Endothelial cell of umbilical vein (primary cell): ENCODE measurements at regions not wholly inside any gene's neighbourhood (a gene's known extent, or its start where the extent isn't known, plus 50 kb on each side); places are given as distances from the start of the nearest gene placed in this dataset.

Experiments
- BruUV-seq: library from RNA; stranded (reverse); fragments of 400-500 nt; replicated peaks from 2 replicates; lab custom pipeline; 2021; lab: Mats Ljungman, UMichigan
- CTCF ChIA-PET: fragments of 300-600, 350-600 bp; sonication (Branson Sonifier 250); formaldehyde crosslinking; loops from one replicate; lab custom pipeline; 2021; ENCODE audit warnings: antibody characterized with exemption, inconsistent platforms; lab: Charles Lee
- POLR2A ChIA-PET: fragments of 300-600, 350-600 bp; sonication (Branson Sonifier 250); formaldehyde crosslinking; loops from one replicate; lab custom pipeline; 2021; ENCODE audit warnings: antibody characterized with exemption, inconsistent platforms; lab: Charles Lee
- DNase-seq: peaks from one replicate; pipeline ENCODE4 v3.0.0-alpha.2; 2011; ENCODE audit warnings: low read depth, low spot score
- FAIRE-seq: peaks from 2 replicates; lab custom pipeline; 2011; peaks lifted over from hg19 to GRCh38; lab: Jason Lieb, UNC
- H2AFZ ChIP-seq: 2 replicates; pipeline ENCODE4 v1.6.0; 2012; ENCODE audit warnings: low read depth, low read length, control low read depth, inconsistent platforms
- H3K27ac ChIP-seq: 2 replicates; pipeline ENCODE4 v1.5.1; 2011; ENCODE audit warnings: low read depth, mild to moderate bottlenecking, control low read depth, low read length, moderate library complexity; ENCODE audit not compliant: insufficient read depth
- H3K27me3 ChIP-seq, 2 experiments: 2 replicates each; pipeline versions ENCODE4 v1.6.0 to v1.6.1; 2011; ENCODE audit warnings: low read length in 2 of 2, mixed read lengths in 1 of 2; ENCODE audit not compliant: control insufficient read depth in 2 of 2, insufficient read depth in 2 of 2
- H3K36me3 ChIP-seq, 2 experiments: 2 replicates in 1 of 2; 3 replicates in 1 of 2; pipeline ENCODE4 v1.5.1; 2011; ENCODE audit warnings: low read length in 2 of 2, mild to moderate bottlenecking in 1 of 2, moderate library complexity in 1 of 2; ENCODE audit not compliant: control insufficient read depth in 2 of 2, insufficient read depth in 2 of 2; ENCODE audit errors: extremely low read depth in 1 of 2
- H3K4me1 ChIP-seq: 3 replicates; pipeline ENCODE4 v1.5.1; 2011; ENCODE audit warnings: mild to moderate bottlenecking, low read length; ENCODE audit not compliant: control insufficient read depth, insufficient read depth; ENCODE audit errors: extremely low read depth
- H3K4me2 ChIP-seq: 2 replicates; pipeline ENCODE4 v1.6.1; 2011; ENCODE audit warnings: low read length, control low read depth, mixed read lengths; ENCODE audit not compliant: insufficient read depth
- H3K4me3 ChIP-seq, 3 experiments: fragments of 200-600 bp in 1 of 3; sonication (generic), shearing (Covaris generic) in 1 of 3; replicated peaks in 1 of 3; 2 replicates each; pipeline ENCODE4 v1.5.1; 2011 to 2016; ENCODE audit warnings: control low read depth in 3 of 3, low read length in 3 of 3, mild to moderate bottlenecking in 2 of 3, inconsistent platforms in 1 of 3, low read depth in 1 of 3, moderate library complexity in 1 of 3; ENCODE audit not compliant: insufficient read depth in 1 of 3
- H3K79me2 ChIP-seq: 2 replicates; pipeline ENCODE4 v1.6.0; 2012; ENCODE audit warnings: low read length, inconsistent platforms; ENCODE audit not compliant: control insufficient read depth, insufficient read depth
- H3K9ac ChIP-seq: replicated peaks from 2 replicates; pipeline ENCODE3; 2011; ENCODE audit warnings: low read length, control low read depth; ENCODE audit not compliant: insufficient read depth; ENCODE audit errors: extremely low read depth
- H3K9me1 ChIP-seq: replicated peaks from 3 replicates; pipeline ENCODE4 v1.6.0; 2011; ENCODE audit warnings: mild to moderate bottlenecking, low read length; ENCODE audit not compliant: control insufficient read depth, insufficient read depth; ENCODE audit errors: extremely low read depth
- H3K9me3 ChIP-seq: replicated peaks from 2 replicates; pipeline ENCODE4 v1.5.1; 2012; ENCODE audit warnings: low read length, inconsistent platforms; ENCODE audit not compliant: control insufficient read depth, insufficient read depth
- H4K20me1 ChIP-seq: replicated peaks from 2 replicates; pipeline ENCODE3; 2011; ENCODE audit warnings: mild to moderate bottlenecking, low read length; ENCODE audit not compliant: control insufficient read depth, insufficient read depth; ENCODE audit errors: extremely low read depth
- CTCF ChIP-seq, 2 donors: IDR thresholded peaks; 1 replicate in 1 of 2; 2 replicates in 1 of 2; pipeline ENCODE4 v1.5.1; 2011; ENCODE audit warnings: low read length in 2 of 2, mild to moderate bottlenecking in 2 of 2, moderate library complexity in 2 of 2, control low read depth in 1 of 2, inconsistent platforms in 1 of 2, low read depth in 1 of 2; ENCODE audit not compliant: insufficient read depth in 1 of 2; ENCODE audit errors: extremely low read depth in 1 of 2
- EZH2 ChIP-seq: IDR thresholded peaks from 2 replicates; pipeline ENCODE4 v1.6.1; 2012; ENCODE audit warnings: borderline replicate concordance, low read depth, mild to moderate bottlenecking, moderate library complexity, low read length, inconsistent platforms; ENCODE audit not compliant: severe bottlenecking
- FOS ChIP-seq: IDR thresholded peaks from 2 replicates; pipeline ENCODE4 v1.6.1; 2011; ENCODE audit warnings: mild to moderate bottlenecking, low read length, moderate library complexity, borderline replicate concordance; ENCODE audit not compliant: insufficient read depth
- GATA2 ChIP-seq: IDR thresholded peaks from 2 replicates; pipeline ENCODE4 v1.7.0; 2011; ENCODE audit warnings: low read depth, mild to moderate bottlenecking, moderate library complexity, mixed read lengths, low read length; ENCODE audit not compliant: insufficient read length, insufficient read depth
- JUN ChIP-seq: IDR thresholded peaks from 2 replicates; pipeline ENCODE4 v1.6.1; 2011; ENCODE audit warnings: borderline replicate concordance, low read depth; ENCODE audit not compliant: insufficient read length, insufficient read depth
- MYC ChIP-seq: IDR thresholded peaks from one replicate; pipeline ENCODE4 v1.6.1; 2011; ENCODE audit warnings: mild to moderate bottlenecking, low read depth, low read length
- POLR2A ChIP-seq: IDR thresholded peaks from 2 replicates; pipeline ENCODE4 v1.6.1; 2012; ENCODE audit warnings: low read depth, mild to moderate bottlenecking, control low read depth, low read length
- POLR2AphosphoS5 ChIP-seq: IDR thresholded peaks from 2 replicates; pipeline ENCODE4 v1.6.1; 2012; ENCODE audit warnings: low read depth, mild to moderate bottlenecking, control low read depth, low read length, moderate library complexity; ENCODE audit not compliant: insufficient read depth
- dilution Hi-C: fragments of 300-500 bp; cut with MboI; formaldehyde crosslinking; loops from one replicate; pipeline ENCODE4 v1.15.0; 2019; ENCODE audit warnings: low sequenced_read_pairs; ENCODE audit not compliant: extremely low pct_ligation_motif_present
- intact Hi-C: fragments of 100-400 bp; cut with micrococcal nuclease; formaldehyde crosslinking; loops from one replicate; pipeline ENCODE4 v1.10.0; 2022
- TF ChIP-seq, protein P1 (sequence below): IDR thresholded peaks from 2 replicates; pipeline ENCODE4 v1.6.1; 2011; ENCODE audit not compliant: insufficient read depth, insufficient read length

DNA sequence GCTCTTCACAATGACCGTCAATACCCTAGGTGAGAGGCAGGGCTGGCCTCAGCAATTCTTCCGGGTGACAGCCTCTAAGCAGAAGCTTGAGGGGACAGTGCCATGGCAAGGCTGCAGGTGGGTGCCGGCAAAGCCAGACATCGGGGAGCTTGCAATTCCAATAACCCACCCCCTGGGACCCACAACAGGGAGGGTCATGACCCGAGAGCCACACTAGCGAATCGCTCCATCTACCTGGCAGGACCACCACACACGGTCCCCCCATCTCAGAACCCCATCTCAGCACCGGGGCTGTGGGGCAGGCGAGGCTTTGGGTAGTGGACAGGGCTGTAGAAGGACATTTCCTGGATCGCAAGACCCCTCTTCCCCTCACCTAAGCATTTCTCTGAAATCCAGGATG lies 177.2 kb downstream of the ACKR3 start:
- no peaks in the 10 kb centered on the region for H3K79me2 ChIP-seq
- H2AFZ ChIP-seq, result no peak overlapping the region
- TF ChIP-seq FOS (no peak), CTCF (IDR thresholded peaks at IDR 0.05; ENCODE audit: extremely low read depth in 1 of 2, insufficient read depth in 1 of 2, low read depth in 1 of 2, low read length in 2 of 2) (no peak), GATA2 (no peak), EZH2 (no peak), POLR2AphosphoS5 (no peak), MYC (no peak), JUN (no peak), POLR2A (no peak)
- TF ChIP-seq, protein P1, sequence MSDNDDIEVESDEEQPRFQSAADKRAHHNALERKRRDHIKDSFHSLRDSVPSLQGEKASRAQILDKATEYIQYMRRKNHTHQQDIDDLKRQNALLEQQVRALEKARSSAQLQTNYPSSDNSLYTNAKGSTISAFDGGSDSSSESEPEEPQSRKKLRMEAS, result no peak
- DNase-seq (no peak), FAIRE-seq (no peak)
- H3K9me3 ChIP-seq, result no peaks in the 10 kb centered on the region
- dilution Hi-C loops (no loop called here), intact Hi-C loops (loop anchor here (5.0 kb wide), 1 partner anchor 140 kb away; no protein-coding TSS in a partner anchor)
- H4K20me1 ChIP-seq, result no peaks in the 10 kb centered on the region
- no peak overlapping the region for H3K9ac ChIP-seq
- H3K4me3 ChIP-seq, result no peak overlapping the region
- H3K4me2 ChIP-seq, result no peak overlapping the region
- H3K4me1 ChIP-seq, result peaks cover 15% of the 10 kb centered on the region
- H3K9me1 ChIP-seq, result no peaks in the 10 kb centered on the region
- H3K27me3 ChIP-seq, result no peaks in the 10 kb centered on the region
- no peak overlapping the region for H3K27ac ChIP-seq
- BruUV-seq, result no TSS peak
- POLR2A ChIA-PET, result no interaction called here
- no peaks in the 10 kb centered on the region for H3K36me3 ChIP-seq
- CTCF ChIA-PET, result no interaction called here
